ENCODE measurements at regions not wholly inside any gene's neighbourhood (a gene's known extent, or its start where the extent isn't known, plus 50 kb on each side); places are given as distances from the start of the nearest gene placed in this dataset.

GRCh38 chr7:112640685-112641084 is 149.5 kb downstream of the TMEM168 start:
- no peak for TF ChIP-seq POLR2AphosphoS5 (IDR thresholded peaks at IDR 0.05; ENCODE audit: low read depth, low read length)
- TF ChIP-seq RAD21 (IDR thresholded peaks at IDR 0.05; ENCODE audit: low read depth) = no peak
